GM11168 (cell line): ENCODE measurements at regions not wholly inside any gene's neighbourhood (a gene's known extent, or its start where the extent isn't known, plus 50 kb on each side); places are given as distances from the start of the nearest gene placed in this dataset.

ENCODE experiments used
- in situ Hi-C: fragments of 300-500 bp; cut with MboI; formaldehyde crosslinking; loops from one replicate; pipeline ENCODE4 v1.12.0; 2022; ENCODE audit warnings: low sequenced_read_pairs; ENCODE audit not compliant: unreplicated experiment

GRCh38 chrX:39750256-39750790 is 347.4 kb downstream of the BCOR start:
- in situ Hi-C loops: no loop called here

DNA sequence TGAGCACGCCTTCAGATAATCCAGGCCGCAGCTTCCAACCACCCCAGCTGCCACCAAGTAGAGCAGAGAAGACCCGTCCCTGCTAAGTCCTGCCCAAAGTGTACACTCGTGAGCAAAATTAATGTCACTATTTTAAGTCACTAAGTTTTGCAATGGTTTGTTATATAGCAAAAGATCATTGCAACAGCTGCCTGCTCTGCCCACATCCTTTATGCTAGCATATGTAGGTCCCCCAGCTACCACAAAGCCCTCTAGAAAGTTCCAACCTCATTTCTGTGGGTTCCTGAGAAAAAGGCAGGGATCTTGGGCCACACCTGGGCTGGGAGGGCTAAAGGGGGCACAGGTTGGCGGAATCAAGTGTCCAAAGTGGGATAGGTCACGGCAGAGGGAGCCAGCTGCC is 346.9 kb downstream of the BCOR start:
- in situ Hi-C loops: no loop called here

DNA sequence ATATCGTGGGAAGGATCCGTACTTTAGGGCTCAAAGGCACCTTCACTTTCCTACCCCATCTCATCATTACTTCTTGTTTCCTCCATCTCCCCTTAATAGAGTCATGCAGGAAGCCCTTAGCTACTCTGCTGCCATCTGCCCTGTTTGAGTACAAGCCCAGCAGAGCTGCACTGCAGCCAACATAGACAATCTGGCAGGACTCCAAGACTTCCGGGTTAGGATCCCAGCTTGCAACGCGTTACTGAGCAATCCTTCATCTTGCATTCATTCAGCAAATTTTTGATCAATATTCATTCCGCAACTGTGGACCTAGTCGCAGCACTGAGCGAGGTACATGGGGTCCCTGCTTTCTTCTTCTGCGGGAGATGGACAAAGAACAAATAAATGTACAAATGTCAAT is 344.9 kb downstream of the BCOR start:
- in situ Hi-C loops: no loop called here

- in situ Hi-C loops: no loop called here
Measured at GRCh38 chrX:39753293-39753996, 344.3 kb downstream of the BCOR start.

DNA sequence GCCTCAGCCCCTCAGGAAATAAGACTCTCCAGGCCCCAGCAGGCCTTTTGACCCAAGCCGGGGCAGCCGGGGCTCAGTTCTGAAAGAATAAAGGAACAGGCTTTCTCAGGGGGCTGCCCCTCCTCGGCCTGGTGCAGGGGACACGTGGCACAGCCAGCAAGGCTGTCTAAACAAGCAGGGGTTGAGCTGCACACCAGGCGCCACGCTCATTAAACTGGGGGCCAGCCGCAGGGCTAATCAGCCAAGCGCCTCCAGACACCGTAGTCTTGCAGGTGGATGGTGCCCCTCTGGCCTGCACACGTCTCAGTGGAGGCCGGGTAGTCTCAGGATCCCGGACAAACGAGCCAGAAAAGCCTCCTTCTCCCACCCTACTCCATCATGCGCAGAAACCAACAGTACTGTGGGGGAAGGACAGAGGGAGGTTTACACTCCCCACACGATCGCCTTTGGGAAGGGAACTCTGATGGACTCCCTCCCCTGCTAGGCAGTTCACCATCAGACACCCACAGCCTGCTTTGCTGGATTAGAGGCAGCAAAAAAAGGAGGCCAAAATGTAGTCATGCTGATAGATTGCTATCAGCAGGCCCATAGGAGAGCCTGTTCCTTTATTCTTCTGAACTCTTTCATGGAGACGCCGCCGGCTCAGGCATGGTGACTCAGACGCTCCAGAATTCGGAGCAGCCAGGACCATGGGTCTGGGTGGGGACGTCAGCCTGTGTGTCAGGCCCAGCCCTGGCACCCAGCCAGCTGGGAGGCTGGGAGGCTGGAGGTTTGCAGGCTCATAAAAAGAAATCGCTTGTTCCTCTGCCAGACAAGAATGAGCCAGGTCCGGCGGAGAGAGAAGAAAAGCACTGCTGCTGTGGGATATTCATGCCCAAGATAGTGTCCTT is 342.4 kb downstream of the BCOR start:
- in situ Hi-C loops: no loop called here

DNA sequence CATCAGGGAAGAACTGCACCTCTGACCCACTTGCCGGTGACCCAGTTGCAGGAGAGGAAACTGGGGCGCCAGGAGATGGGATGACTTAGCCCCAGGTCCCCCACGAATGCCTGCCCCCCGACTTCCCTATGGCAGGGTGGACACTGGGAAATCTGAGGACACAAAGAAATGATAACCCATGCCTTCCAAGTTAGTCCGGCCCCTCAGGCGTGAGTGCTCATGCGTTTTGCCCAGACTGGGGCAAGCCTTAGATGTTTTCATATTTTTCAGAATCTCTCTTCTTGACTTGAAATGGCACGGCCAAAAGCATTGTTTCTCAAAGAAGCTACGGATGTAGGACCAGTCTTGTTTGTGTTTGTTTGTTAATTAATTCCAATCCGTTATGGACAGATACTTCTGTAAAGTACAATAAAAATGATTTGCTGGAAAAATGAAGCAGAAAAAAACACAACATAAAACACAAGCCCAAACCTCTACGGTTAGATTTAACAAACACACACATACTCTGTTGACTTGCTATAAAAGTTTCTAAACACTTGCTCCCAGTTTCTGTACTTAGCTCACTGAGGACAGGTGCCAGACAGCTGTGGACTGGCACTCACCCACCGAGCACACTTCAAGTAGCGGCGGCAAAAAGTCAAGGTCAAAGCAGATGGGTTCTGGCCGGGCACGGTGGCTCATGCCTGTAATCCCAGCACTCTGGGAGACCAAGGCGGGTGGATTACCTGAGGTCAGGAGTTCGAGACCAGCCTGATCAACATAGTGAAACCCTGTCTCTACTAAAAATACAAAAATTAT is 341.5 kb downstream of the BCOR start:
- in situ Hi-C loops: no loop called here

GRCh38 chrX:39757971-39758370 is 339.8 kb downstream of the BCOR start:
- in situ Hi-C loops: no loop called here

- in situ Hi-C loops: no loop called here
Measured at GRCh38 chrX:39758791-39759525, 338.8 kb downstream of the BCOR start.

GRCh38 chrX:39759526-39760224 is 338.1 kb downstream of the BCOR start:
- in situ Hi-C loops: no loop called here

DNA sequence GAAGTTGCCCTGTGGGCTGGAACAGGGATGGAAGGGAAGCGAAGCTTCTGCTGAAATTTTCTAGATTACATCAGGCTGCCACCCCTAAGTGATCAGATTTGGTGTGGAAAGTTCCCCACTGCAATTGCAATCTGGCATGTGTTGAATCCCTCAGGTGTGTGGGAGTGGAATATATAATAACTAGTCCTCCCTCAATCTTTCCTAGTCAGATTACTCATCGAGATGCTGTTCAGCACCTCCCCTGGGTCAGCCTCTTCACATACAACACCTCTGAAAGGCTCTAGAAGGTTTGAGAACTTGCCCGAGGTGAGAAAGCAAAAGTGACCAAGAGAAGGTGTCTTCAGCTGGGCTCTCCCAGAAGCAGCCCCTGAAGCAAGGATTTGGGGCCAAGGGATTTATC is 336.8 kb downstream of the BCOR start:
- in situ Hi-C loops: no loop called here

DNA sequence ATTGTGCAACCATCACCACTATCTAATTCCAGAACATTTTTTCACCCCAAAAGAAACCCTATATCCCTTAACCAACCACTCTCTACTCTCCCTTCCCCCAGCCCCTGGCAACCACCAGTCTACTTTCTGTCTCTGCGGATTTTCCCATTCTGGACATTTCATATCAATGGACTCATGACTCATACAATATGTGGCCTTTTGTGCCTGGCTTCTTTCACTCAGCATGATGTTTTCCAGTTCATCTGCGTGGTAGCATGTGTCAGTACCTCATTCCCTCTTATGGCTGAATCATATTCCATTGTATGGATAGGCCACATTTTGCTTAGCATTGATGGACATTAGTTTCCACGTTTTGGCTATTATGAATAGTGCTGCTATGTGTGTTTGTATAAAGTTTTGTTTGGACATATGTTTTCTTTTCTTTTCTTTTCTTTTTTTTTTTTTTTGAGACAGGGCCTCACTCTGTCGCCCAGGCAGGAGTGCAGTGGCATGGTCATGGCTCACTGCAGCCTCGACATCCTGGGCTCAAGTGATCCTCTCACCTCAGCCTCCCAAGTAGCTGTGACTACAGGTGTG is 335.4 kb downstream of the BCOR start:
- in situ Hi-C loops: no loop called here

DNA sequence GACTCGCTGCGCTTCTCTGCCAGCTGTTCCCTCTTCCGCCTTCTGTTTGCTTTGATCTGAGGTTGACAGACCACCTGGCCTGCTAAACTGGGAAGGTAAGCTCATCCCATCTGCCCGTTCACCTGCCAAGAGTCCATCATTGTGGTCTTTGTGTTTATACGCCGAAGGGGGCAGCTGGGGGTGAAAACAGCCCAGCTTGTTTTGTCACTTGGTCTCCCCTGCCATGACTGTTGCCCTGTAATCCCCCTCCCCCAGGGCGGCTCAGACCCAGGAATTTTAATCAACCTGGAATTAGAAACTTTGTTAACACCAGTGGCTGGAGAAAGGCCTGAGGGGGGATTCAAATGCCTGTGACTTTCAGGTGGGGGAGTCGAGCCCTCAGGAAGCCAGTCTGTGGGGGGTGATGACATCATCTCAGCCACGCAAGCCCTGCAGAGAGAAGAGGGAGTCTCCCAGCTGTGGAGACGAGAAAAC is 333.3 kb downstream of the BCOR start:
- in situ Hi-C loops: no loop called here

GRCh38 chrX:39765327-39765726 is 332.4 kb downstream of the BCOR start:
- in situ Hi-C loops: no loop called here

DNA sequence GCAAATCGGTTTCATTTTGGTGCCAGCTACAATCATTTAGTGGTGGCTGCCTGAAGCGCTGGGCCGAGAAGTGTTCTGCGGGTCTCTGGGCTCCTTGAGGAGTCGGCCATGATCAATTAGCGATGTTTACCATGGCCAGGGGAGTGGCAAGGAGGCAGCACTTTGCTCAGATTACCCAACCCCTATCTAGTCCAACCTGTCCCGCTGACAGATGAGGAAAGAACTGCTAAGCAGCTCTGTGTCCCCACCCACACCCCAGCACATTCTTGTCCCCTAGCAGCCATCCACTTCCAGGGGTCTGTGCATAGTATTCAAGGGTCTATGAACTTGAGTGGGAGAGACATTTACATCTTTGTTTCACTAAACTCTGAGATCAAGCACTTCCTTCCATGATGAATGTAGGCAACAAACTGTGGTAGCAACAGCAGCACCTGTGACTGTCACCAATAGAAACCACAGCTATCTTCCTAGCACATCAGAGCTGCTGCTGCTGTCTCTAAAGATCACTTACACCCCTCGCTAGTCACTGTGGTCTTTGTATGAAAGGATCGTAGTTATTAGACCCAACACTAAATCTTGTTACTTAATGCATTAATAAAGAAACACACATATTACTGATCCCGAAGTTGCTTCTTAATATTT is 331.6 kb downstream of the BCOR start:
- in situ Hi-C loops: no loop called here

GRCh38 chrX:39766855-39767254 is 330.9 kb downstream of the BCOR start:
- in situ Hi-C loops: no loop called here

- in situ Hi-C loops: no loop called here
Measured at GRCh38 chrX:39767446-39767845, 330.3 kb downstream of the BCOR start.

- in situ Hi-C loops: no loop called here
Measured at GRCh38 chrX:39769748-39770147, 328.0 kb downstream of the BCOR start.

DNA sequence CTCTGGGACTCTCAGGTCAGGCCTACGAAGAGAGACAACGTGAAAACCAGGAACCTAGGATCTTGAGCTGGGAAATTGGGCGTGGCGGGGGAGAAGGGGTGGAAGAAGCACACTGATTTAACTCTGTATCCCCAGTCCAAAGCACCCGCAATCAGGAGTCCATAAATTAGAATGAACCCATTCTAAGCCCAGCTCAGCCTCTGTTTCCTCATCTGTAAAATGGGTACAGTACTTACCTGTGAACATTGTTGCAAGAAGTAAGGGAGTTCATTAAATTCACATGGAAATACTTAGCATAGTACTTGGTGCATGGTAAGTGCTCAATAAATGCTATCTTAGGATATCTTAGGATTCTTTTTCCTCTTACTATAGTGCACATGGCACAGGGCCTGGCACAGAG is 326.7 kb downstream of the BCOR start:
- in situ Hi-C loops: no loop called here
